ENCODE measurements at regions not wholly inside any gene's neighbourhood (a gene's known extent, or its start where the extent isn't known, plus 50 kb on each side); places are given as distances from the start of the nearest gene placed in this dataset.

DNA sequence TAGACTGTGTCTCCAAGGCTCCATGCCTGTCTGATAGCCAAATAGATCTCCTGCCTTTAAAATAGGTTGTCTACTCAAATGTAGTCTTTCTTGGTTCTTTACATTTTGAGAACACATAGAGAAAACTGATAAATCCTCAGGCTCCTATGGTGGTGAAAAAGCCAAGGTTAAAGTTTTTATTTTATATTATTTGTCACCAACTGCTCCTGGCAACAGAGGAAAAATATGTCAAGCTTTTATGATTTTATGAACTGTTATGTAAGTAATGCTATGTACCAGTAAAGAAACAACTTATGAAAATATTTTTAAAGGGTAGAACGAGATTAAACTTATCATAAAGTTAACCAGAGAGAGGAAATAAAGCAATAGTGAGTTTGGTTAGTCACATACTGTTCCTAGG, 222.8 kb downstream of the NR2F1-AS1 start:
- SMC1A ChIA-PET (ENCODE audit: uncharacterized antibody, unreplicated experiment): no interaction called here
- in situ Hi-C loops (cut with MboI): no loop called here
- BruUV-seq (replicated peaks): no TSS peak

More for the DNA sequence above, 222.8 kb downstream of the NR2F1-AS1 start:
- no peak for FAIRE-seq
- ATAC-seq: no peak
- no peak overlapping the region for H2AFZ ChIP-seq (ENCODE audit: control insufficient read depth, low read depth, low read length)
- 0% methylated on average over 1 of the region's 1 CpG for whole genome bisulfite sequencing (ENCODE audit: insufficient coverage, insufficient replicate concordance, low lambda C conversion rate, missing lambda C conversion rate)
- no peak overlapping the region for H3K9ac ChIP-seq (ENCODE audit: control insufficient read depth, insufficient read depth, low read length)
- H3K79me2 ChIP-seq (ENCODE audit: control insufficient read depth, insufficient read depth, low read length): no peaks in the 10 kb centered on the region
- no peak for TF ChIP-seq ZNF24 (IDR thresholded peaks at IDR 0.05)
- TF ChIP-seq, protein P1, sequence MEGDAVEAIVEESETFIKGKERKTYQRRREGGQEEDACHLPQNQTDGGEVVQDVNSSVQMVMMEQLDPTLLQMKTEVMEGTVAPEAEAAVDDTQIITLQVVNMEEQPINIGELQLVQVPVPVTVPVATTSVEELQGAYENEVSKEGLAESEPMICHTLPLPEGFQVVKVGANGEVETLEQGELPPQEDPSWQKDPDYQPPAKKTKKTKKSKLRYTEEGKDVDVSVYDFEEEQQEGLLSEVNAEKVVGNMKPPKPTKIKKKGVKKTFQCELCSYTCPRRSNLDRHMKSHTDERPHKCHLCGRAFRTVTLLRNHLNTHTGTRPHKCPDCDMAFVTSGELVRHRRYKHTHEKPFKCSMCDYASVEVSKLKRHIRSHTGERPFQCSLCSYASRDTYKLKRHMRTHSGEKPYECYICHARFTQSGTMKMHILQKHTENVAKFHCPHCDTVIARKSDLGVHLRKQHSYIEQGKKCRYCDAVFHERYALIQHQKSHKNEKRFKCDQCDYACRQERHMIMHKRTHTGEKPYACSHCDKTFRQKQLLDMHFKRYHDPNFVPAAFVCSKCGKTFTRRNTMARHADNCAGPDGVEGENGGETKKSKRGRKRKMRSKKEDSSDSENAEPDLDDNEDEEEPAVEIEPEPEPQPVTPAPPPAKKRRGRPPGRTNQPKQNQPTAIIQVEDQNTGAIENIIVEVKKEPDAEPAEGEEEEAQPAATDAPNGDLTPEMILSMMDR (IDR thresholded peaks at IDR 0.05 in 2 of 3, conservative IDR thresholded peaks at IDR 0.05 in 1 of 3; ENCODE audit: control insufficient read depth in 2 of 3, extremely low read depth in 1 of 3, insufficient read depth in 1 of 3, low read depth in 3 of 3, low read length in 3 of 3): no peak
- TF ChIP-seq STAT1 (conservative IDR thresholded peaks at IDR 0.05): no peak
- no peak for TF ChIP-seq ZBED1 (IDR thresholded peaks at IDR 0.05; ENCODE audit: borderline replicate concordance)
- no peak for TF ChIP-seq RBBP5 (conservative IDR thresholded peaks at IDR 0.05)
- TF ChIP-seq, protein P2, sequence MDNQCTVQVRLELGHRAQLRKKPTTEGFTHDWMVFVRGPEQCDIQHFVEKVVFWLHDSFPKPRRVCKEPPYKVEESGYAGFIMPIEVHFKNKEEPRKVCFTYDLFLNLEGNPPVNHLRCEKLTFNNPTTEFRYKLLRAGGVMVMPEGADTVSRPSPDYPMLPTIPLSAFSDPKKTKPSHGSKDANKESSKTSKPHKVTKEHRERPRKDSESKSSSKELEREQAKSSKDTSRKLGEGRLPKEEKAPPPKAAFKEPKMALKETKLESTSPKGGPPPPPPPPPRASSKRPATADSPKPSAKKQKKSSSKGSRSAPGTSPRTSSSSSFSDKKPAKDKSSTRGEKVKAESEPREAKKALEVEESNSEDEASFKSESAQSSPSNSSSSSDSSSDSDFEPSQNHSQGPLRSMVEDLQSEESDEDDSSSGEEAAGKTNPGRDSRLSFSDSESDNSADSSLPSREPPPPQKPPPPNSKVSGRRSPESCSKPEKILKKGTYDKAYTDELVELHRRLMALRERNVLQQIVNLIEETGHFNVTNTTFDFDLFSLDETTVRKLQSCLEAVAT (IDR thresholded peaks at IDR 0.05): no peak
- TF ChIP-seq JUNB (IDR thresholded peaks at IDR 0.05): no peak
- TF ChIP-seq TARDBP (IDR thresholded peaks at IDR 0.05; ENCODE audit: borderline replicate concordance): no peak
- TF ChIP-seq, protein P3, sequence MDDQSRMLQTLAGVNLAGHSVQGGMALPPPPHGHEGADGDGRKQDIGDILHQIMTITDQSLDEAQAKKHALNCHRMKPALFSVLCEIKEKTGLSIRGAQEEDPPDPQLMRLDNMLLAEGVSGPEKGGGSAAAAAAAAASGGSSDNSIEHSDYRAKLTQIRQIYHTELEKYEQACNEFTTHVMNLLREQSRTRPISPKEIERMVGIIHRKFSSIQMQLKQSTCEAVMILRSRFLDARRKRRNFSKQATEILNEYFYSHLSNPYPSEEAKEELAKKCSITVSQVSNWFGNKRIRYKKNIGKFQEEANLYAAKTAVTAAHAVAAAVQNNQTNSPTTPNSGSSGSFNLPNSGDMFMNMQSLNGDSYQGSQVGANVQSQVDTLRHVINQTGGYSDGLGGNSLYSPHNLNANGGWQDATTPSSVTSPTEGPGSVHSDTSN (IDR thresholded peaks at IDR 0.05; ENCODE audit: insufficient replicate concordance, low read depth, low read length): no peak
- no peak for TF ChIP-seq ATF7 (IDR thresholded peaks at IDR 0.05; ENCODE audit: low read depth)
- TF ChIP-seq IRF4 (IDR thresholded peaks at IDR 0.05; ENCODE audit: low read depth, low read length): no peak
- no peak overlapping the region for H3K4me2 ChIP-seq (ENCODE audit: control insufficient read depth, insufficient read depth)
- no peaks in the 10 kb centered on the region for H3K36me3 ChIP-seq (ENCODE audit: control insufficient read depth in 2 of 2, insufficient read depth in 2 of 2, low read length in 1 of 2)
- H3K27me3 ChIP-seq (replicated peaks in 1 of 2; ENCODE audit: control insufficient read depth in 2 of 2, insufficient read depth in 2 of 2, low read length in 1 of 2): no peaks in the 10 kb centered on the region
- intact Hi-C loops (cut with micrococcal nuclease; ENCODE audit: unreplicated experiment): no loop called here
- no peak overlapping the region for H3K27ac ChIP-seq (ENCODE audit: control insufficient read depth, insufficient read depth)
- H3K4me1 ChIP-seq (ENCODE audit: control insufficient read depth, insufficient read depth, low read length): no peaks in the 10 kb centered on the region
- DNase-seq (ENCODE audit: low read depth, low spot score): no peak
- CTCF ChIA-PET: no interaction called here
- H4K20me1 ChIP-seq (ENCODE audit: control insufficient read depth, insufficient read depth): no peaks in the 10 kb centered on the region
- H3K9me3 ChIP-seq (replicated peaks; ENCODE audit: control insufficient read depth, insufficient read depth, low read length): no peaks in the 10 kb centered on the region
- no peak overlapping the region for H3K4me3 ChIP-seq
- RAD21 ChIA-PET (ENCODE audit: unreplicated experiment): no interaction called here
- POLR2A ChIA-PET: no interaction called here

Data from GM12878 (cell line).